ENCODE measurements at regions not wholly inside any gene's neighbourhood (a gene's known extent, or its start where the extent isn't known, plus 50 kb on each side); places are given as distances from the start of the nearest gene placed in this dataset.
"Not testable (repeated sequence)": the region's sequence is repeated elsewhere in the genome, so short reads cannot be mapped to it uniquely, and the experiment has no call there.

- no peak for DNase-seq
Observed at GRCh38 chr4:62510228-62510627, 1310.1 kb downstream of the ADGRL3 start.

- DNase-seq, result no peak
Observed at GRCh38 chr4:62500296-62500695, 1300.2 kb downstream of the ADGRL3 start.

GRCh38 chr4:62495032-62495431, 1294.9 kb downstream of the ADGRL3 start:
- DNase-seq, result no peak

- DNase-seq, result not testable (repeated sequence)
Observed at GRCh38 chr4:62491756-62492155, 1291.6 kb downstream of the ADGRL3 start.

- no peak for DNase-seq
Observed at GRCh38 chr4:62490635-62491034, 1290.5 kb downstream of the ADGRL3 start.

GRCh38 chr4:62487016-62487415, 1286.9 kb downstream of the ADGRL3 start:
- no peak for DNase-seq

- DNase-seq, result no peak
Observed at GRCh38 chr4:62484357-62484756, 1284.2 kb downstream of the ADGRL3 start.

- DNase-seq, result no peak
Observed at GRCh38 chr4:62482355-62482754, 1282.2 kb downstream of the ADGRL3 start.

GRCh38 chr4:62475596-62475995, 1275.5 kb downstream of the ADGRL3 start:
- DNase-seq, result no peak

GRCh38 chr4:62474802-62475201, 1274.7 kb downstream of the ADGRL3 start:
- DNase-seq, result no peak

- no peak for DNase-seq
Observed at GRCh38 chr4:62471021-62471420, 1270.9 kb downstream of the ADGRL3 start.

- no peak for DNase-seq
Observed at GRCh38 chr4:62470421-62470983, 1270.4 kb downstream of the ADGRL3 start.

- no peak for DNase-seq
Observed at GRCh38 chr4:62470020-62470419, 1269.9 kb downstream of the ADGRL3 start.

GRCh38 chr4:62461961-62462360, 1261.8 kb downstream of the ADGRL3 start:
- no peak for DNase-seq

- no peak for DNase-seq
Observed at GRCh38 chr4:62460329-62460728, 1260.2 kb downstream of the ADGRL3 start.

- DNase-seq, result no peak
Observed at GRCh38 chr4:62457356-62457755, 1257.2 kb downstream of the ADGRL3 start.

GRCh38 chr4:62455871-62456270, 1255.7 kb downstream of the ADGRL3 start:
- DNase-seq, result no peak

- no peak for DNase-seq
Observed at GRCh38 chr4:62454535-62454934, 1254.4 kb downstream of the ADGRL3 start.

GRCh38 chr4:62450740-62451139, 1250.6 kb downstream of the ADGRL3 start:
- peak in 1 of 5 donors; percentile 0 for DNase-seq

GRCh38 chr4:62449538-62449937, 1249.4 kb downstream of the ADGRL3 start:
- no peak for DNase-seq

- no peak for DNase-seq
Observed at GRCh38 chr4:62448911-62449310, 1248.8 kb downstream of the ADGRL3 start.

- no peak for DNase-seq
Observed at GRCh38 chr4:62439051-62439450, 1238.9 kb downstream of the ADGRL3 start.

- no peak for DNase-seq
Observed at GRCh38 chr4:62434921-62435320, 1234.8 kb downstream of the ADGRL3 start.

GRCh38 chr4:62431513-62432231, 1231.5 kb downstream of the ADGRL3 start:
- DNase-seq, result not testable (repeated sequence)

GRCh38 chr4:62429297-62429696, 1229.2 kb downstream of the ADGRL3 start:
- DNase-seq, result no peak
